ENCODE measurements at regions not wholly inside any gene's neighbourhood (a gene's known extent, or its start where the extent isn't known, plus 50 kb on each side); places are given as distances from the start of the nearest gene placed in this dataset.

- Histone ChIP-seq H3K4me1 (ENCODE audit: control insufficient read depth, extremely low read depth, insufficient read depth, low read length) (no peaks in the 10 kb centered on the region), H3K36me3 (ENCODE audit: control insufficient read depth in 2 of 2, extremely low read depth in 1 of 2, insufficient read depth in 2 of 2, low read length in 2 of 2) (no peaks in the 10 kb centered on the region), H3K9ac (replicated peaks; ENCODE audit: extremely low read depth, insufficient read depth, low read length) (no peak overlapping the region), H3K4me3 (replicated peaks in 1 of 3; ENCODE audit: insufficient read depth in 1 of 3, low read depth in 1 of 3, low read length in 3 of 3) (no peak overlapping the region), H3K9me3 (replicated peaks; ENCODE audit: control insufficient read depth, insufficient read depth, low read length) (no peaks in the 10 kb centered on the region), H3K79me2 (ENCODE audit: control insufficient read depth, insufficient read depth, low read length) (no peaks in the 10 kb centered on the region), H3K9me1 (replicated peaks; ENCODE audit: control insufficient read depth, extremely low read depth, insufficient read depth, low read length) (no peaks in the 10 kb centered on the region), H3K27ac (ENCODE audit: insufficient read depth, low read depth, low read length) (no peak overlapping the region), H4K20me1 (replicated peaks; ENCODE audit: control insufficient read depth, extremely low read depth, insufficient read depth, low read length) (no peaks in the 10 kb centered on the region), H3K4me2 (ENCODE audit: insufficient read depth, low read length) (no peak overlapping the region), H3K27me3 (ENCODE audit: control insufficient read depth in 2 of 2, insufficient read depth in 2 of 2, low read length in 2 of 2) (peaks cover 0 to 2% of the 10 kb centered on the region in 2 experiments), H2AFZ (ENCODE audit: low read depth, low read length) (no peak overlapping the region)
- BruUV-seq (replicated peaks), result no TSS peak
- no peak for FAIRE-seq
- TF ChIP-seq POLR2A (IDR thresholded peaks at IDR 0.05; ENCODE audit: low read depth, low read length) (no peak), CTCF (IDR thresholded peaks at IDR 0.05; ENCODE audit: extremely low read depth in 1 of 2, insufficient read depth in 1 of 2, low read depth in 1 of 2, low read length in 2 of 2) (no peak), GATA2 (IDR thresholded peaks at IDR 0.05; ENCODE audit: insufficient read depth, insufficient read length, low read depth, low read length) (no peak), MYC (IDR thresholded peaks at IDR 0.05; ENCODE audit: low read depth, low read length) (no peak)
- dilution Hi-C loops (cut with MboI; ENCODE audit: extremely low pct_ligation_motif_present, low sequenced_read_pairs), result no loop called here
- ChIA-PET CTCF (no interaction called here), POLR2A (no interaction called here)
- no peak for DNase-seq (ENCODE audit: low read depth, low spot score)
- intact Hi-C loops (cut with micrococcal nuclease), result no loop called here
Measured at GRCh38 chr6:170476360-170476759, 76.7 kb downstream of the PSMB1 start.

GRCh38 chr6:170475118-170475517, 78.0 kb downstream of the PSMB1 start:
- no peaks in the 10 kb centered on the region for H4K20me1 ChIP-seq (replicated peaks; ENCODE audit: control insufficient read depth, extremely low read depth, insufficient read depth, low read length)
- POLR2A ChIA-PET, result no interaction called here
- dilution Hi-C loops (cut with MboI; ENCODE audit: extremely low pct_ligation_motif_present, low sequenced_read_pairs) (no loop called here), intact Hi-C loops (cut with micrococcal nuclease) (no loop called here)
- no peaks in the 10 kb centered on the region for H3K4me1 ChIP-seq (ENCODE audit: control insufficient read depth, extremely low read depth, insufficient read depth, low read length)
- H3K9me3 ChIP-seq (replicated peaks; ENCODE audit: control insufficient read depth, insufficient read depth, low read length), result no peaks in the 10 kb centered on the region
- H3K4me3 ChIP-seq (replicated peaks in 1 of 3; ENCODE audit: insufficient read depth in 1 of 3, low read depth in 1 of 3, low read length in 3 of 3), result no peak overlapping the region
- CTCF ChIA-PET, result no interaction called here
- H3K9me1 ChIP-seq (replicated peaks; ENCODE audit: control insufficient read depth, extremely low read depth, insufficient read depth, low read length), result no peaks in the 10 kb centered on the region
- no TSS peak for BruUV-seq (replicated peaks)
- no peak overlapping the region for H3K4me2 ChIP-seq (ENCODE audit: insufficient read depth, low read length)
- H3K27me3 ChIP-seq (ENCODE audit: control insufficient read depth in 2 of 2, insufficient read depth in 2 of 2, low read length in 2 of 2), result no peaks in the 10 kb centered on the region
- H3K27ac ChIP-seq (ENCODE audit: insufficient read depth, low read depth, low read length), result no peak overlapping the region
- TF ChIP-seq POLR2AphosphoS5 (IDR thresholded peaks at IDR 0.05; ENCODE audit: insufficient read depth, low read depth, low read length), result no peak
- TF ChIP-seq MAX (IDR thresholded peaks at IDR 0.05; ENCODE audit: insufficient read depth, insufficient read length), result no peak
- no peak for TF ChIP-seq FOS (IDR thresholded peaks at IDR 0.05; ENCODE audit: borderline replicate concordance, insufficient read depth, low read length)
- no peak for TF ChIP-seq POLR2A (IDR thresholded peaks at IDR 0.05; ENCODE audit: low read depth, low read length)
- TF ChIP-seq MYC (IDR thresholded peaks at IDR 0.05; ENCODE audit: low read depth, low read length), result no peak
- H2AFZ ChIP-seq (ENCODE audit: low read depth, low read length), result no peak overlapping the region
- DNase-seq (ENCODE audit: low read depth, low spot score) (no peak), FAIRE-seq (no peak)
- no peaks in the 10 kb centered on the region for H3K36me3 ChIP-seq (ENCODE audit: control insufficient read depth in 2 of 2, extremely low read depth in 1 of 2, insufficient read depth in 2 of 2, low read length in 2 of 2)
- no peaks in the 10 kb centered on the region for H3K79me2 ChIP-seq (ENCODE audit: control insufficient read depth, insufficient read depth, low read length)
- H3K9ac ChIP-seq (replicated peaks; ENCODE audit: extremely low read depth, insufficient read depth, low read length), result no peak overlapping the region
